Fibroblast of mammary gland (primary cell): ENCODE measurements at regions not wholly inside any gene's neighbourhood (a gene's known extent, or its start where the extent isn't known, plus 50 kb on each side); places are given as distances from the start of the nearest gene placed in this dataset.
"Not testable (repeated sequence)": the region's sequence is repeated elsewhere in the genome, so short reads cannot be mapped to it uniquely, and the experiment has no call there.

Source experiments
- DNase-seq: peaks from one replicate; pipeline ENCODE4 v3.0.0-alpha.2; 2010; ENCODE audit warnings: low read depth
- H3K4me3 ChIP-seq: 2 replicates; pipeline ENCODE4 v1.5.1; 2011; ENCODE audit warnings: low read depth, mild to moderate bottlenecking, low read length, moderate library complexity; ENCODE audit not compliant: control insufficient read depth
- TF ChIP-seq, protein P1 (sequence below): conservative IDR thresholded peaks from 2 replicates; pipeline ENCODE4 v1.5.1; 2011; ENCODE audit warnings: low read depth, low read length, inconsistent platforms; ENCODE audit not compliant: control insufficient read depth, insufficient read depth

GRCh38 chr11:38835966-38836365 is 2237.9 kb upstream of the RAG2 start:
- TF ChIP-seq, protein P1, sequence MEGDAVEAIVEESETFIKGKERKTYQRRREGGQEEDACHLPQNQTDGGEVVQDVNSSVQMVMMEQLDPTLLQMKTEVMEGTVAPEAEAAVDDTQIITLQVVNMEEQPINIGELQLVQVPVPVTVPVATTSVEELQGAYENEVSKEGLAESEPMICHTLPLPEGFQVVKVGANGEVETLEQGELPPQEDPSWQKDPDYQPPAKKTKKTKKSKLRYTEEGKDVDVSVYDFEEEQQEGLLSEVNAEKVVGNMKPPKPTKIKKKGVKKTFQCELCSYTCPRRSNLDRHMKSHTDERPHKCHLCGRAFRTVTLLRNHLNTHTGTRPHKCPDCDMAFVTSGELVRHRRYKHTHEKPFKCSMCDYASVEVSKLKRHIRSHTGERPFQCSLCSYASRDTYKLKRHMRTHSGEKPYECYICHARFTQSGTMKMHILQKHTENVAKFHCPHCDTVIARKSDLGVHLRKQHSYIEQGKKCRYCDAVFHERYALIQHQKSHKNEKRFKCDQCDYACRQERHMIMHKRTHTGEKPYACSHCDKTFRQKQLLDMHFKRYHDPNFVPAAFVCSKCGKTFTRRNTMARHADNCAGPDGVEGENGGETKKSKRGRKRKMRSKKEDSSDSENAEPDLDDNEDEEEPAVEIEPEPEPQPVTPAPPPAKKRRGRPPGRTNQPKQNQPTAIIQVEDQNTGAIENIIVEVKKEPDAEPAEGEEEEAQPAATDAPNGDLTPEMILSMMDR: no peak
- DNase-seq: no peak
- no peak overlapping the region for H3K4me3 ChIP-seq

DNA sequence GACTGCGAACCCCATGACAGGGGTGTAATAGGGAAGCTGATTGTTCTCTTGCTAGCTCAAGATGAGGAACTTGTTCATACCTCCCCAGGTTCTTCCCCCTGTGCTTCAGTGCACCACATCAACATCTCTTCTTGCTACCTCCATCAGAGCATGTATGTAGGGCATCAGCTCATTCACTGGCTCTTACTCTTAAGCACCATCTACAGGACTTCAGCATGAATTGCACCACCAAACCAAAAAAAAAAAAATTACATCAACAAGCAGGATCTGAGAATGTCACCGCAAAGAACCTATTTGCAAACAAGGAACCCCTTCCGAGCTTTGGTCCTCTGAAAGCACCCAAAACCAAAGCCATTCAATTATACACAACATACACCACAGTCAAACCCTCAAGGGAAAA is 2226.5 kb upstream of the RAG2 start:
- DNase-seq: no peak
- H3K4me3 ChIP-seq: no peak overlapping the region
- TF ChIP-seq, protein P1: no peak

DNA sequence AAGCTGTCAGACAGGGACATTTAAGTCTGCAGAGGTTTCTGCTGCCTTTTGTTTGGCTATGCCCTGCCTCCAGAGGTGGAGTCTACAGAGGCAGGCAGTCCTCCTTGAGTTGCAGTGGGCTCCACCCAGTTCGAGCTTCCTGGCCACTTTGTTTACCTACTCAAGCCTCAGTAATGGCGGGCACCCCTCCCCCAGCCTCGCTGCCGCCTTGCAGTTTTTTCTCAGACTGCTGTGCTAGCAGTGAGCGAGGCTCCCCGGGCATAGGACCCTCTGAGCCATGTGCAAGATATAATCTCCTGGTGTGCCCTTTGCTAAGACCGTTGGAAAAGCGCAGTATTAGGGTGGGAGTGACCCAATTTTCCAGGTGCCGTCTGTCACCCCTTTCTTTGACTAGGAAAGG is 2223.8 kb upstream of the RAG2 start:
- not testable (repeated sequence) for H3K4me3 ChIP-seq, DNase-seq

DNA sequence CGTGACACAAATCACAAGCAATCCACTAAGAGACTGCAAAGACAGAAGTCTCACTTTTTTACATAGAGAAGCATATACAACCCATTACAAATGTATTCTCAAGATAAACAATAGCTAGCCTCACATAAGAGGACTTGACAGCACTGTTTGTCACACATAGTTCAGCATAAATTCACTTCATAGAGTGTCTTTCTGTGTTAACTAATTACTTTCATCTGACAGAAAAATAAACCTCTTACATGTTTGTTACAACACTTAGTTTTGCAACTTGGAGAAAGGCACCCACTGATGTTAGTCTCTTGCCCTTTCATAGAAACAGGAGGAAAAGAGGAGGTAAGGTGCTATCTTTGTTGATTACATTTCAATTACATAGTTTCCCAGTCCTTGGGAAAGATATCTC is 2221.9 kb upstream of the RAG2 start:
- TF ChIP-seq, protein P1: no peak
- H3K4me3 ChIP-seq: no peak overlapping the region
- no peak for DNase-seq

GRCh38 chr11:38818720-38819119 is 2220.7 kb upstream of the RAG2 start:
- no peak overlapping the region for H3K4me3 ChIP-seq
- TF ChIP-seq, protein P1: no peak
- DNase-seq: no peak

DNA sequence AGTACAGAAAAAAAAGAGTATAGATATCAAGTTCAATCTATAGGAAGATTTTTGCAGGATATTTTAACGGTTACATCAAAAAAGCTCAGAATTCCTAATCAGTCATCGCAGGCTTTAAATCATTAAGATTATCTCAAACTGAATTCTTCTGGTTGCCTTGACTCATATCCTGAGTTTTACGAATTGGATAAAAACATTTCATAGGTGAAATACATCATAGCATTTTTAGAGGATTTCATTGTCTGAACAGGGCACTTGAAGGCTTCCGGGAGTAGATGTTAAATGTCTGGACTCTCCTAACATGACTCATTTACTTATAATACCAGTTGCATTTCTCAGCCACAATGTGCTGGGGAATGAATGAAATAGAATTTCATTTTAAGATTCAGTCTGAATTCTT is 2216.6 kb upstream of the RAG2 start:
- H3K4me3 ChIP-seq: no peak overlapping the region
- TF ChIP-seq, protein P1: no peak
- no peak for DNase-seq

DNA sequence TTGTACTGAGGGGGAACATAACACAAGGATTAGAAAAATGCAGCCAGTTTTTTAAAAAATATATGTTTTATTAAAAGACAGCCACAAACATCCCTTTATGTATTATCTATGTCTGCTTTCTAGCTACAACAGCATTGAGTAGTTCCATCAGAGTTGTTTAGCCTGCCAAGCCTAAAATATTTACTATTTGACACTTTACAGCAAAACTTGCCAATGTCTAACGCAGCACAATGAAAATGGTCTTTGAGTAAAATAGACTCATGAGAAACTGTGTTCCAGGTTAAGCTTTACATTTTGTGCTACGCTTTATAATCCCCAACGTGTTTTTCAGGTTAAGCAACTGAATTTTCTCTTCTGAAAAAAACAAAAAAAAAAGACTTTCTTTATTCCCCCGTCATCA is 2211.5 kb upstream of the RAG2 start:
- no peak overlapping the region for H3K4me3 ChIP-seq
- no peak for DNase-seq
- TF ChIP-seq, protein P1: no peak
